ENCODE measurements at regions not wholly inside any gene's neighbourhood (a gene's known extent, or its start where the extent isn't known, plus 50 kb on each side); places are given as distances from the start of the nearest gene placed in this dataset.

DNA sequence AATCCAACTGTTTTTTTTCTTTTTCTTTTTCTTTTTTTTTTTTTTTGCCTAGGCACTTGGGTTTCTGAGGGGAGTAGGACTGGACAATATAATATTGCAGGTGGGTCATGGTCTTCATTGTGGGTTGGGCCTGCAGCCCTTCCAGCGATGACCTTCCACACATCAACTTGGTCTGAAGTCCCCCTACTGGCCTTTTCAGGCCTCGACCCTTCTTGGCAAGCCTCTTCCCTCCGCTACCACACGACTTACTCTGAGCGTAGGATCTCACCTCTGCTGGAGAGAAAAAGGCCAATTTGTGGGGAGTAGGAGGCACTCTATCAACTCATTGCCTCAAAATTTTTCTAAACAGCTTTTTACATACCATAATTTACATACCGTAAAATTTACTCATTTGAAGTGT, 51.1 kb upstream of the GRIK3 start:
- Histone ChIP-seq H3K27me3 (ENCODE audit: control insufficient read depth, insufficient read depth, low read length) (0 out of 2 replicates have a peak, but pooled peaks cover 3% of the 10 kb centered on the region), H3K9me3 (ENCODE audit: control insufficient read depth, insufficient read depth, low read depth, low read length) (no peaks in the 10 kb centered on the region), H3K4me3 (ENCODE audit: low read depth in 2 of 2, low read length in 2 of 2) (no peak overlapping the region), H3K36me3 (ENCODE audit: control insufficient read depth, insufficient read depth, low read length) (no peaks in the 10 kb centered on the region), H3K4me1 (ENCODE audit: control insufficient read depth, insufficient read depth, low read length) (no peaks in the 10 kb centered on the region), H3K27ac (ENCODE audit: low read length) (no peak overlapping the region)
- intact Hi-C loops (cut with micrococcal nuclease; ENCODE audit: unreplicated experiment) (no loop called here), in situ Hi-C loops (cut with HindIII; ENCODE audit: low pct_unique_long_range_greater_than_20kb, low sequenced_read_pairs) (no loop called here)
- ChIA-PET POLR2A (no interaction called here), CTCF (no interaction called here)
- no peak for ATAC-seq
- TF ChIP-seq, protein P1, sequence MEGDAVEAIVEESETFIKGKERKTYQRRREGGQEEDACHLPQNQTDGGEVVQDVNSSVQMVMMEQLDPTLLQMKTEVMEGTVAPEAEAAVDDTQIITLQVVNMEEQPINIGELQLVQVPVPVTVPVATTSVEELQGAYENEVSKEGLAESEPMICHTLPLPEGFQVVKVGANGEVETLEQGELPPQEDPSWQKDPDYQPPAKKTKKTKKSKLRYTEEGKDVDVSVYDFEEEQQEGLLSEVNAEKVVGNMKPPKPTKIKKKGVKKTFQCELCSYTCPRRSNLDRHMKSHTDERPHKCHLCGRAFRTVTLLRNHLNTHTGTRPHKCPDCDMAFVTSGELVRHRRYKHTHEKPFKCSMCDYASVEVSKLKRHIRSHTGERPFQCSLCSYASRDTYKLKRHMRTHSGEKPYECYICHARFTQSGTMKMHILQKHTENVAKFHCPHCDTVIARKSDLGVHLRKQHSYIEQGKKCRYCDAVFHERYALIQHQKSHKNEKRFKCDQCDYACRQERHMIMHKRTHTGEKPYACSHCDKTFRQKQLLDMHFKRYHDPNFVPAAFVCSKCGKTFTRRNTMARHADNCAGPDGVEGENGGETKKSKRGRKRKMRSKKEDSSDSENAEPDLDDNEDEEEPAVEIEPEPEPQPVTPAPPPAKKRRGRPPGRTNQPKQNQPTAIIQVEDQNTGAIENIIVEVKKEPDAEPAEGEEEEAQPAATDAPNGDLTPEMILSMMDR (IDR thresholded peaks at IDR 0.05), result no peak
- TF ChIP-seq SIN3A (IDR thresholded peaks at IDR 0.05; ENCODE audit: borderline replicate concordance, insufficient read depth, low read depth, low read length) (no peak), POLR2AphosphoS5 (IDR thresholded peaks at IDR 0.05; ENCODE audit: low read depth, low read length) (no peak), TCF7L2 (IDR thresholded peaks at IDR 0.05; ENCODE audit: low read depth, low read length) (no peak)
- TF ChIP-seq, protein P2, sequence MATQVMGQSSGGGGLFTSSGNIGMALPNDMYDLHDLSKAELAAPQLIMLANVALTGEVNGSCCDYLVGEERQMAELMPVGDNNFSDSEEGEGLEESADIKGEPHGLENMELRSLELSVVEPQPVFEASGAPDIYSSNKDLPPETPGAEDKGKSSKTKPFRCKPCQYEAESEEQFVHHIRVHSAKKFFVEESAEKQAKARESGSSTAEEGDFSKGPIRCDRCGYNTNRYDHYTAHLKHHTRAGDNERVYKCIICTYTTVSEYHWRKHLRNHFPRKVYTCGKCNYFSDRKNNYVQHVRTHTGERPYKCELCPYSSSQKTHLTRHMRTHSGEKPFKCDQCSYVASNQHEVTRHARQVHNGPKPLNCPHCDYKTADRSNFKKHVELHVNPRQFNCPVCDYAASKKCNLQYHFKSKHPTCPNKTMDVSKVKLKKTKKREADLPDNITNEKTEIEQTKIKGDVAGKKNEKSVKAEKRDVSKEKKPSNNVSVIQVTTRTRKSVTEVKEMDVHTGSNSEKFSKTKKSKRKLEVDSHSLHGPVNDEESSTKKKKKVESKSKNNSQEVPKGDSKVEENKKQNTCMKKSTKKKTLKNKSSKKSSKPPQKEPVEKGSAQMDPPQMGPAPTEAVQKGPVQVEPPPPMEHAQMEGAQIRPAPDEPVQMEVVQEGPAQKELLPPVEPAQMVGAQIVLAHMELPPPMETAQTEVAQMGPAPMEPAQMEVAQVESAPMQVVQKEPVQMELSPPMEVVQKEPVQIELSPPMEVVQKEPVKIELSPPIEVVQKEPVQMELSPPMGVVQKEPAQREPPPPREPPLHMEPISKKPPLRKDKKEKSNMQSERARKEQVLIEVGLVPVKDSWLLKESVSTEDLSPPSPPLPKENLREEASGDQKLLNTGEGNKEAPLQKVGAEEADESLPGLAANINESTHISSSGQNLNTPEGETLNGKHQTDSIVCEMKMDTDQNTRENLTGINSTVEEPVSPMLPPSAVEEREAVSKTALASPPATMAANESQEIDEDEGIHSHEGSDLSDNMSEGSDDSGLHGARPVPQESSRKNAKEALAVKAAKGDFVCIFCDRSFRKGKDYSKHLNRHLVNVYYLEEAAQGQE (IDR thresholded peaks at IDR 0.05; ENCODE audit: insufficient read depth in 1 of 2, low read depth in 2 of 2, low read length in 1 of 2), result no peak
- no peak for DNase-seq (ENCODE audit: low read depth, low spot score)
- BruUV-seq (replicated peaks), result no TSS peak

DNA sequence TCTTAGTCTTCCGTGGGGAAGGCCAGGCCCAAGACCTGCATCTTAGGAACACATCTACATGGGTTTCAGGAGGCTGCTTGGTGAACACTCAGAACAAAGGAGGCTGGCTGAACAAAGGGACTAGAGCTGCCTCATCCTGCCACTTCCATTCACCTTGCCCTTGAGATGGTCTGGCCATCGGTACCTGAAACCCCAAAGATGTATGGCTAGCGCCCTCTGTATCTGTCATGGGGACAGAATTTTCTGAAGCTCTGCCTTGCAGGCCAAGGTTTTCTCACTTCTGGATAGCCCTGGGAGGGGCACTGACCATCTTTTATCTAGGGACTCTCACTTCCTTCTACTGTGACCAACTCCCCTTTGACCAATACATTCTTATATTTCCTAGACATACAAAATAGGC, 55.4 kb upstream of the GRIK3 start:
- Histone ChIP-seq H3K27ac (ENCODE audit: low read length) (no peak overlapping the region), H3K27me3 (ENCODE audit: control insufficient read depth, insufficient read depth, low read length) (peaks cover 6% of the 10 kb centered on the region; the same call in 1 of the 2 replicates), H3K4me1 (ENCODE audit: control insufficient read depth, insufficient read depth, low read length) (no peaks in the 10 kb centered on the region), H3K36me3 (ENCODE audit: control insufficient read depth, insufficient read depth, low read length) (no peaks in the 10 kb centered on the region), H3K9me3 (ENCODE audit: control insufficient read depth, insufficient read depth, low read depth, low read length) (no peaks in the 10 kb centered on the region), H3K4me3 (ENCODE audit: low read depth in 2 of 2, low read length in 2 of 2) (no peak overlapping the region)
- DNase-seq (ENCODE audit: low read depth, low spot score), result no peak
- TF ChIP-seq, protein P2 (IDR thresholded peaks at IDR 0.05; ENCODE audit: insufficient read depth in 1 of 2, low read depth in 2 of 2, low read length in 1 of 2), result no peak
- TF ChIP-seq POLR2AphosphoS5 (IDR thresholded peaks at IDR 0.05; ENCODE audit: low read depth, low read length) (no peak), SIN3A (IDR thresholded peaks at IDR 0.05; ENCODE audit: borderline replicate concordance, insufficient read depth, low read depth, low read length) (no peak), TCF7L2 (IDR thresholded peaks at IDR 0.05; ENCODE audit: low read depth, low read length) (no peak)
- TF ChIP-seq, protein P1 (IDR thresholded peaks at IDR 0.05), result no peak
- CTCF ChIA-PET, result no interaction called here
- intact Hi-C loops (cut with micrococcal nuclease; ENCODE audit: unreplicated experiment), result no loop called here
- ATAC-seq, result no peak
- in situ Hi-C loops (cut with HindIII; ENCODE audit: low pct_unique_long_range_greater_than_20kb, low sequenced_read_pairs), result no loop called here
- POLR2A ChIA-PET, result no interaction called here
- BruUV-seq (replicated peaks), result no TSS peak
